K562 (cell line): ENCODE measurements at regions not wholly inside any gene's neighbourhood (a gene's known extent, or its start where the extent isn't known, plus 50 kb on each side); places are given as distances from the start of the nearest gene placed in this dataset.

Experiments
- ATAC-seq: fragments of 200-7000 bp; cut with Tn5 transposase; 3 replicates; pipeline ENCODE4 v1.9.1; 2020; ENCODE audit warnings: moderate library complexity
- BruUV-seq: library from RNA; stranded (reverse); fragments of 400-500 nt; replicated peaks from 2 replicates; lab custom pipeline; 2021; lab: Mats Ljungman, UMichigan
- CTCF ChIA-PET: fragments of 300-600 bp; formaldehyde crosslinking; extraction: SDS; loops from one replicate; lab custom pipeline; 2021; ENCODE audit warnings: low intra/inter-chr PET ratio; lab: Yijun Ruan, JAX
- POLR2A ChIA-PET: fragments of 300-600, 350-650 bp; sonication (Branson Sonifier 250); formaldehyde crosslinking; extraction: SDS; loops from one replicate; lab custom pipeline; 2021; ENCODE audit warnings: antibody characterized with exemption, inconsistent platforms; lab: Yijun Ruan, JAX
- DNase-seq, 4 experiments: peaks; one replicate each; pipeline versions ENCODE4 v3.0.0 to v3.0.0-alpha.2; 2011 to 2018; ENCODE audit warnings: low spot score in 3 of 4, mixed read lengths in 3 of 4; ENCODE audit errors: extremely low read depth in 1 of 4
- FAIRE-seq: peaks from 2 replicates; lab custom pipeline; 2011; peaks lifted over from hg19 to GRCh38; lab: Jason Lieb, UNC
- H2AFZ ChIP-seq: 2 replicates; pipeline ENCODE4 v1.6.0; 2011; ENCODE audit warnings: low read depth, low read length, control low read depth, inconsistent platforms
- H3K27ac ChIP-seq: fragments of 200-600 bp; 3 replicates; pipeline ENCODE4 v1.8.0; 2011; ENCODE audit warnings: low read depth, mild to moderate bottlenecking, control low read depth, inconsistent platforms, low read length, moderate library complexity, mixed read lengths; ENCODE audit errors: extremely low read depth
- H3K27me3 ChIP-seq, 2 experiments: fragments of 300-600 bp in 1 of 2; 2 replicates in 1 of 2; 3 replicates in 1 of 2; pipeline versions ENCODE4 v1.6.0 to v1.8.0; 2011; ENCODE audit warnings: inconsistent platforms in 2 of 2, low read length in 2 of 2, mild to moderate bottlenecking in 1 of 2, mixed read lengths in 1 of 2, moderate library complexity in 1 of 2; ENCODE audit not compliant: control insufficient read depth in 2 of 2, insufficient read depth in 2 of 2
- H3K36me3 ChIP-seq: fragments of 300-600 bp; 3 replicates; pipeline ENCODE4 v1.8.0; 2011; ENCODE audit warnings: mild to moderate bottlenecking, low read length, inconsistent platforms; ENCODE audit not compliant: control insufficient read depth, insufficient read depth
- H3K4me1 ChIP-seq, 2 experiments: fragments of 200-600 bp in 1 of 2; replicated peaks in 1 of 2; 2 replicates in 1 of 2; 3 replicates in 1 of 2; pipeline versions ENCODE4 v1.5.1 to v1.8.0; 2011; ENCODE audit warnings: inconsistent platforms in 2 of 2, low read length in 2 of 2, mild to moderate bottlenecking in 1 of 2, mixed read lengths in 1 of 2, moderate library complexity in 1 of 2; ENCODE audit not compliant: control insufficient read depth in 2 of 2, insufficient read depth in 2 of 2
- H3K4me2 ChIP-seq: 2 replicates; pipeline ENCODE4 v1.6.1; 2011; ENCODE audit warnings: low read length, control low read depth, inconsistent platforms, mixed read lengths; ENCODE audit not compliant: insufficient read depth
- H3K4me3 ChIP-seq: fragments of 200-600 bp; sonication (generic), shearing (Covaris generic); 2 replicates; pipeline ENCODE4 v1.5.1; 2016; ENCODE audit warnings: control low read depth, inconsistent platforms
- H3K79me2 ChIP-seq: fragments of 200-600 bp; 3 replicates; pipeline ENCODE4 v1.8.0; 2011; ENCODE audit warnings: low read length, inconsistent platforms; ENCODE audit not compliant: control insufficient read depth, insufficient read depth
- H3K9ac ChIP-seq, 2 experiments: 2 replicates each; pipeline versions ENCODE4 v1.6.0 to v1.6.1; 2011; ENCODE audit warnings: low read depth in 2 of 2, low read length in 2 of 2, control low read depth in 1 of 2, inconsistent platforms in 1 of 2, mild to moderate bottlenecking in 1 of 2, mixed read lengths in 1 of 2; ENCODE audit not compliant: insufficient read depth in 1 of 2
- H3K9me1 ChIP-seq: one replicate; pipeline ENCODE4 v1.6.0; 2011; ENCODE audit warnings: inconsistent platforms, mild to moderate bottlenecking, low read length, moderate library complexity; ENCODE audit not compliant: control insufficient read depth, insufficient read depth
- H3K9me3 ChIP-seq: replicated peaks from 2 replicates; pipeline ENCODE4 v1.5.1; 2011; ENCODE audit warnings: low read depth, low read length, inconsistent platforms; ENCODE audit not compliant: control insufficient read depth, insufficient read depth
- H4K20me1 ChIP-seq: replicated peaks from 2 replicates; pipeline ENCODE4 v1.6.1; 2011; ENCODE audit warnings: low read length, inconsistent platforms, mixed read lengths; ENCODE audit not compliant: control insufficient read depth, insufficient read depth
- CBX3 ChIP-seq, 2 experiments: IDR thresholded peaks; 1 replicate in 1 of 2; 2 replicates in 1 of 2; pipeline ENCODE4 v1.6.1; 2012; ENCODE audit warnings: inconsistent platforms in 2 of 2, low read length in 2 of 2, borderline replicate concordance in 1 of 2, control low read depth in 1 of 2
- CTCF ChIP-seq, 3 experiments: IDR thresholded peaks in 2 of 3; conservative IDR thresholded peaks in 1 of 3; 2 replicates each; pipeline ENCODE4 v1.5.1; 2011 to 2012; ENCODE audit warnings: low read length in 3 of 3, mild to moderate bottlenecking in 3 of 3, control low read depth in 2 of 3, improper control_type of control experiment in 1 of 3, inconsistent platforms in 1 of 3, low read depth in 1 of 3, mixed read lengths in 1 of 3, moderate library complexity in 1 of 3; ENCODE audit not compliant: insufficient read depth in 2 of 3
- DEAF1 ChIP-seq: fragments of 450-650 bp; formaldehyde crosslinking; IDR thresholded peaks from 2 replicates; pipeline ENCODE4 v1.4.0; 2020; ENCODE audit warnings: mild to moderate bottlenecking, moderate library complexity
- E2F6 ChIP-seq, 2 experiments: IDR thresholded peaks; 2 replicates each; pipeline ENCODE4 v1.6.1; 2011; ENCODE audit warnings: borderline replicate concordance in 1 of 2, control low read depth in 1 of 2, low read depth in 1 of 2, low read length in 1 of 2, mild to moderate bottlenecking in 1 of 2, mixed read lengths in 1 of 2, moderate library complexity in 1 of 2; ENCODE audit not compliant: insufficient read depth in 1 of 2, insufficient read length in 1 of 2, poor library complexity in 1 of 2, severe bottlenecking in 1 of 2; ENCODE audit errors: extremely low read depth in 1 of 2
- EHMT2 ChIP-seq: fragments of 450-650 bp; IDR thresholded peaks from 2 replicates; pipeline ENCODE4 v1.6.1; 2018; ENCODE audit warnings: antibody characterized with exemption
- ETS2 ChIP-seq: IDR thresholded peaks from 2 replicates; pipeline ENCODE4 v1.6.1; 2016; ENCODE audit warnings: borderline replicate concordance, missing genetic modification characterization, mild to moderate bottlenecking, moderate library complexity, missing compliant biosample characterization; ENCODE audit not compliant: poor library complexity, severe bottlenecking
- KAT8 ChIP-seq: fragments of 450-650 bp; IDR thresholded peaks from 2 replicates; pipeline ENCODE4 v1.6.1; 2016; ENCODE audit warnings: low read depth, mild to moderate bottlenecking
- PREB ChIP-seq: sonication (generic); formaldehyde crosslinking; IDR thresholded peaks from 2 replicates; pipeline ENCODE4 v1.8.1; 2023; ENCODE audit warnings: mild to moderate bottlenecking, missing genetic modification reagents
- SMAD1 ChIP-seq: fragments of 150-350 bp; IDR thresholded peaks from 2 replicates; pipeline ENCODE4 v1.6.1; 2014; ENCODE audit warnings: low read length, low read depth; ENCODE audit not compliant: partially characterized antibody
- YY1 ChIP-seq, 3 experiments: IDR thresholded peaks; 2 replicates each; pipeline ENCODE4 v1.6.1; 2011; ENCODE audit warnings: low read length in 2 of 3, mild to moderate bottlenecking in 2 of 3, moderate library complexity in 2 of 3, borderline replicate concordance in 1 of 3, control low read depth in 1 of 3, low read depth in 1 of 3; ENCODE audit not compliant: insufficient read depth in 3 of 3, insufficient replicate concordance in 2 of 3, control insufficient read depth in 1 of 3, insufficient read length in 1 of 3; ENCODE audit errors: extremely low read depth in 1 of 3
- ZNF175 ChIP-seq: fragments of 200-800 bp; sonication (Bioruptor generic); IDR thresholded peaks from 2 replicates; pipeline ENCODE4 v1.6.1; 2016; ENCODE audit warnings: low read depth, mild to moderate bottlenecking, missing genetic modification characterization, missing compliant biosample characterization
- ZNF76 ChIP-seq: fragments of 250-450 bp; sonication (Bioruptor Pico); IDR thresholded peaks from 2 replicates; pipeline ENCODE4 v1.4.0; 2020; ENCODE audit warnings: mild to moderate bottlenecking, moderate library complexity, borderline replicate concordance
- WGBS: fragments of 100-300 bp; shearing (Covaris generic); methylation state at CpG from one replicate; pipeline ENCODE4 v1.1.6; 2016; ENCODE audit warnings: low coverage, mixed read lengths; ENCODE audit not compliant: insufficient coverage; ENCODE audit errors: missing lambda C conversion rate; 5-methylcytosine and 5-hydroxymethylcytosine counted together
- in situ Hi-C: fragments of 300-500 bp; cut with MboI; formaldehyde crosslinking; loops from 4 replicates; pipeline ENCODE4 v1.15.0; 2018; ENCODE audit warnings: inconsistent platforms, mixed read lengths
- intact Hi-C: fragments of 100-400 bp; cut with micrococcal nuclease; formaldehyde crosslinking; loops from 2 replicates; pipeline ENCODE4 v1.14.2; 2022

GRCh38 chr1:222387007-222387814, 160.7 kb downstream of the HHIPL2 start:
- Histone ChIP-seq H3K4me1 (no peaks in the 10 kb centered on the region), H3K4me3 (no peak overlapping the region), H3K36me3 (no peaks in the 10 kb centered on the region), H4K20me1 (no peaks in the 10 kb centered on the region), H3K4me2 (peak overlapping the region; percentile 65), H3K9ac (no peak overlapping the region), H3K27me3 (no peaks in the 10 kb centered on the region), H3K9me1 (no peaks in the 10 kb centered on the region), H3K9me3 (no peaks in the 10 kb centered on the region), H2AFZ (peak overlapping the region; percentile 80), H3K27ac (no peak overlapping the region), H3K79me2 (no peaks in the 10 kb centered on the region)
- ChIA-PET CTCF (interaction anchor here (0.5 to 1.4 kb wide), 2 partner anchors 68 to 154 kb away, joined by 3 to 4 read pairs; no protein-coding TSS in a partner anchor), POLR2A (interaction anchor here (0.6 to 1.2 kb wide), 2 partner anchors 11 to 588 kb away, joined by 3 read pairs; no protein-coding TSS in a partner anchor)
- FAIRE-seq (no peak), ATAC-seq (peak; percentile 99), DNase-seq (peak; percentile 47 to 65 (median 54))
- in situ Hi-C loops = no loop called here
- 5% methylated on average over 8 of the region's 8 CpGs for WGBS
- intact Hi-C loops = loop anchor here (5.0 kb wide), 1 partner anchor 155 kb away; no protein-coding TSS in a partner anchor
- BruUV-seq = no TSS peak
- 0 out of 2 replicates have a peak, but pooled peaks have one; percentile 26 for TF ChIP-seq KAT8
- TF ChIP-seq PREB (CRISPR knock-in tag) = no peak
- no peak for TF ChIP-seq SMAD1
- 0 out of 3 replicates have a peak, but pooled peaks of 1 of the 2 experiments have one; percentile 27 for TF ChIP-seq CBX3 (IDR thresholded peaks at IDR 0.05; ENCODE audit: borderline replicate concordance in 1 of 2, low read length in 2 of 2)
- peak; percentile 57 to 82 (median 73); a peak in 5 of 6 replicates for TF ChIP-seq CTCF (IDR thresholded peaks at IDR 0.05 in 2 of 3, conservative IDR thresholded peaks at IDR 0.05 in 1 of 3; ENCODE audit: insufficient read depth in 2 of 3, low read depth in 1 of 3, low read length in 3 of 3)
- TF ChIP-seq EHMT2 = peak; percentile 67; the same call in 1 of the 2 replicates
- 0 out of 2 replicates have a peak, but pooled peaks have one; percentile 42 for TF ChIP-seq ZNF76 (CRISPR knock-in tag)
- no peak for TF ChIP-seq E2F6 (IDR thresholded peaks at IDR 0.05; ENCODE audit: borderline replicate concordance in 1 of 2, extremely low read depth in 1 of 2, insufficient read depth in 1 of 2, insufficient read length in 1 of 2, low read depth in 1 of 2, low read length in 1 of 2, poor library complexity in 1 of 2, severe bottlenecking in 1 of 2)
- peak in 2 of 3 experiments; percentile 28 to 81 for TF ChIP-seq YY1 (IDR thresholded peaks at IDR 0.05; ENCODE audit: borderline replicate concordance in 1 of 3, control insufficient read depth in 1 of 3, extremely low read depth in 1 of 3, insufficient read depth in 3 of 3, insufficient read length in 1 of 3, insufficient replicate concordance in 2 of 3, low read depth in 1 of 3, low read length in 2 of 3)
- peak; percentile 24; the same call in 1 of the 2 replicates for TF ChIP-seq ZNF175 (CRISPR knock-in tag)
- TF ChIP-seq DEAF1 (CRISPR knock-in tag) = 0 out of 2 replicates have a peak, but pooled peaks have one; percentile 35
- TF ChIP-seq ETS2 (tag) = no peak
